H9 (cell line): ENCODE measurements at regions not wholly inside any gene's neighbourhood (a gene's known extent, or its start where the extent isn't known, plus 50 kb on each side); places are given as distances from the start of the nearest gene placed in this dataset.

Experiments used
- DNase-seq: peaks from one replicate; pipeline ENCODE4 v3.0.0-alpha.2; 2017
- H2AFZ ChIP-seq: one replicate; pipeline ENCODE4 v1.6.1; 2013; ENCODE audit warnings: mild to moderate bottlenecking, low read length, control low read depth, moderate library complexity
- H2AK5ac ChIP-seq: 2 replicates; pipeline ENCODE4 v1.6.1; 2013; ENCODE audit warnings: low read length, control low read depth, mixed read lengths; ENCODE audit not compliant: insufficient read length
- H2BK120ac ChIP-seq: one replicate; pipeline ENCODE4 v1.6.1; 2013; ENCODE audit warnings: low read depth, mild to moderate bottlenecking, low read length, control low read depth, inconsistent platforms; ENCODE audit not compliant: poor library complexity, severe bottlenecking
- H2BK12ac ChIP-seq: 2 replicates; pipeline ENCODE4 v1.6.1; 2013; ENCODE audit warnings: low read length, control low read depth, mixed read lengths, low read depth; ENCODE audit not compliant: insufficient read length
- H2BK15ac ChIP-seq: 2 replicates; pipeline ENCODE4 v1.6.1; 2013; ENCODE audit warnings: low read depth, low read length, control low read depth
- H2BK20ac ChIP-seq: one replicate; pipeline ENCODE4 v1.6.1; 2013; ENCODE audit warnings: low read depth, mild to moderate bottlenecking, low read length, control low read depth, inconsistent platforms; ENCODE audit not compliant: poor library complexity, severe bottlenecking
- H2BK5ac ChIP-seq: 2 replicates; pipeline ENCODE4 v1.6.1; 2013; ENCODE audit warnings: low read length, control low read depth, mixed read lengths; ENCODE audit not compliant: insufficient read length
- H3K14ac ChIP-seq: 2 replicates; pipeline ENCODE4 v1.6.1; 2013; ENCODE audit warnings: low read length, control low read depth; ENCODE audit not compliant: insufficient read depth
- H3K18ac ChIP-seq: 2 replicates; pipeline ENCODE4 v1.6.1; 2013; ENCODE audit warnings: low read depth, mild to moderate bottlenecking, mixed read lengths, low read length, control low read depth; ENCODE audit not compliant: insufficient read length
- H3K23ac ChIP-seq: 2 replicates; pipeline ENCODE4 v1.6.1; 2013; ENCODE audit warnings: low read length, control low read depth, mixed read lengths, low read depth; ENCODE audit not compliant: insufficient read length
- H3K23me2 ChIP-seq: 2 replicates; pipeline ENCODE4 v1.6.1; 2013; ENCODE audit warnings: low read depth, mild to moderate bottlenecking, mixed read lengths, low read length, control low read depth; ENCODE audit not compliant: insufficient read length, poor library complexity, severe bottlenecking
- H3K27ac ChIP-seq: 2 replicates; pipeline ENCODE4 v1.5.1; 2013; ENCODE audit warnings: low read length, control low read depth, mixed read lengths, low read depth; ENCODE audit not compliant: insufficient read length
- H3K27me3 ChIP-seq: 2 replicates; pipeline ENCODE4 v1.6.1; 2013; ENCODE audit warnings: low read length, control low read depth, inconsistent platforms; ENCODE audit not compliant: insufficient read depth
- H3K4ac ChIP-seq: 2 replicates; pipeline ENCODE4 v1.6.1; 2013; ENCODE audit warnings: low read depth, mild to moderate bottlenecking, control low read depth, inconsistent platforms, low read length, moderate library complexity
- H3K4me1 ChIP-seq: 2 replicates; pipeline ENCODE4 v1.6.1; 2013; ENCODE audit warnings: low read length, control low read depth, inconsistent platforms; ENCODE audit not compliant: insufficient read depth
- H3K4me2 ChIP-seq: 2 replicates; pipeline ENCODE4 v1.6.1; 2013; ENCODE audit warnings: low read length, control low read depth, mixed read lengths; ENCODE audit not compliant: insufficient read length, insufficient read depth
- H3K56ac ChIP-seq: 2 replicates; pipeline ENCODE4 v1.6.1; 2013; ENCODE audit warnings: low read depth, mild to moderate bottlenecking, mixed read lengths, low read length, control low read depth; ENCODE audit not compliant: insufficient read length
- H3K79me1 ChIP-seq: 2 replicates; pipeline ENCODE4 v1.6.1; 2013; ENCODE audit warnings: low read depth, mild to moderate bottlenecking, moderate library complexity, low read length, control low read depth, inconsistent platforms; ENCODE audit not compliant: insufficient read depth, poor library complexity, severe bottlenecking
- H3K79me2 ChIP-seq: 2 replicates; pipeline ENCODE4 v1.6.1; 2013; ENCODE audit warnings: low read length, control low read depth, inconsistent platforms; ENCODE audit not compliant: insufficient read depth
- H3K9ac ChIP-seq: 2 replicates; pipeline ENCODE4 v1.6.1; 2013; ENCODE audit warnings: low read length, control low read depth, mixed read lengths; ENCODE audit not compliant: insufficient read length; ENCODE audit errors: extremely low read depth
- H3K9me3 ChIP-seq: one replicate; pipeline ENCODE4 v1.6.1; 2013; ENCODE audit warnings: low read depth, low read length, inconsistent platforms; ENCODE audit not compliant: control insufficient read depth
- H3T11ph ChIP-seq: one replicate; pipeline ENCODE4 v1.6.1; 2013; ENCODE audit warnings: mild to moderate bottlenecking, low read length, control low read depth, inconsistent platforms
- H4K20me1 ChIP-seq: one replicate; pipeline ENCODE4 v1.6.1; 2013; ENCODE audit not compliant: control insufficient read depth, insufficient read length, insufficient read depth
- H4K5ac ChIP-seq: 2 replicates; pipeline ENCODE4 v1.6.1; 2013; ENCODE audit warnings: low read depth, mild to moderate bottlenecking, mixed read lengths, low read length, control low read depth; ENCODE audit not compliant: insufficient read length
- H4K8ac ChIP-seq: replicated peaks from 2 replicates; pipeline ENCODE4 v1.6.1; 2013; ENCODE audit warnings: low read length, control low read depth, mixed read lengths, low read depth; ENCODE audit not compliant: insufficient read length
- H4K91ac ChIP-seq: 2 replicates; pipeline ENCODE4 v1.6.1; 2013; ENCODE audit warnings: low read depth, mild to moderate bottlenecking, moderate library complexity, mixed read lengths, low read length, control low read depth; ENCODE audit not compliant: insufficient read length
- H3K27ac Mint-ChIP-seq, 3 experiments: 2 replicates in 2 of 3; 3 replicates in 1 of 3; pipeline ENCODE4 v1.8.0; 2020 to 2021; ENCODE audit warnings: mixed read lengths in 3 of 3, mild to moderate bottlenecking in 1 of 3, moderate library complexity in 1 of 3
- H3K27me3 Mint-ChIP-seq: 2 replicates; pipeline ENCODE4 v1.8.0; 2021; ENCODE audit warnings: low read depth, mild to moderate bottlenecking, moderate library complexity, mixed read lengths
- H3K36me3 Mint-ChIP-seq, 3 experiments: 2 replicates in 2 of 3; 3 replicates in 1 of 3; pipeline ENCODE4 v1.8.0; 2020 to 2021; ENCODE audit warnings: low read depth in 3 of 3, mixed read lengths in 3 of 3; ENCODE audit not compliant: insufficient read depth in 1 of 3
- H3K4me1 Mint-ChIP-seq, 2 experiments: 2 replicates each; pipeline ENCODE4 v1.8.0; 2020; ENCODE audit warnings: mixed read lengths in 2 of 2
- H3K4me3 Mint-ChIP-seq, 2 experiments: 2 replicates in 1 of 2; 3 replicates in 1 of 2; pipeline ENCODE4 v1.8.0; 2020 to 2021; ENCODE audit warnings: mild to moderate bottlenecking in 2 of 2, mixed read lengths in 2 of 2, moderate library complexity in 1 of 2
- H3K9me3 Mint-ChIP-seq, 2 experiments: 2 replicates in 1 of 2; 3 replicates in 1 of 2; pipeline ENCODE4 v1.8.0; 2020; ENCODE audit warnings: mild to moderate bottlenecking in 2 of 2, mixed read lengths in 2 of 2, moderate library complexity in 1 of 2
- CTCF ChIP-seq: fragments of 200-600 bp; sonication (generic); conservative IDR thresholded peaks from 3 replicates; pipeline ENCODE4 v1.8.0; 2021; ENCODE audit warnings: antibody characterized with exemption, mild to moderate bottlenecking
- WGBS: extraction: QIAGEN DNeasy Blood & Tissue Kit; methylation state at CpG from one replicate; pipeline ENCODE4 v1.1.7; 2013; ENCODE audit warnings: missing lambda C conversion rate, low lambda C conversion rate, mixed read lengths; ENCODE audit not compliant: insufficient read length; ENCODE audit errors: extremely low coverage; 5-methylcytosine and 5-hydroxymethylcytosine counted together

DNA sequence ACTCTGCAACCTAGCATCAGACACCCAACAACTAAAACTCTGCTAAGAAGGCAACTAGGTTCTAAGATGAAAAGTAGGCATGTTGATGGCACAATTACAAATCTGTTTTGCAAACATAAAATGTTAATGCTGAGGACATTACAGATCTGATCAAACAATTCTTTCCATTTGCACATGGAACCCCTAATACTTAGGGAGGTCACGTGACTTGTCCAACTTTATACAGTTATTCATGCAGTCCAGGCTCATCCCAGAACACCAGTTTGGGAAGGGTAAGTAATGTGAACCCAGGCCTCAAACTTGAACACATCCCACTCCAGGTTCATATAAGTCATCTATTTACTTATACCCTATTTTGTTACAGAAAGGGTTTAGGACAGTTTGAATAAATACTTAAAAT is 247.2 kb downstream of the HACE1 start:
- no peaks in the 10 kb centered on the region for H3K9me3 Mint-ChIP-seq
- Histone ChIP-seq H3K23me2 (no peaks in the 10 kb centered on the region), H2BK15ac (no peak overlapping the region), H2BK12ac (no peak overlapping the region), H3K14ac (no peak overlapping the region), H4K8ac (no peak overlapping the region), H3K27ac (no peak overlapping the region), H4K20me1 (no peaks in the 10 kb centered on the region), H3K9me3 (no peaks in the 10 kb centered on the region), H3K4ac (no peak overlapping the region), H3K18ac (no peak overlapping the region), H3K27me3 (no peaks in the 10 kb centered on the region), H3K4me1 (0 out of 2 replicates have a peak, but pooled peaks cover 2% of the 10 kb centered on the region), H3K9ac (no peak overlapping the region), H4K5ac (no peak overlapping the region), H3T11ph (no peak overlapping the region), H3K23ac (no peak overlapping the region), H2AFZ (no peak overlapping the region), H4K91ac (no peak overlapping the region), H2BK5ac (no peak overlapping the region), H3K79me1 (no peaks in the 10 kb centered on the region), H2BK20ac (no peak overlapping the region), H3K79me2 (no peaks in the 10 kb centered on the region), H3K4me2 (no peak overlapping the region), H3K56ac (no peak overlapping the region), H2AK5ac (no peak overlapping the region), H2BK120ac (no peak overlapping the region)
- no peak overlapping the region for H3K27ac Mint-ChIP-seq
- DNase-seq: no peak
- TF ChIP-seq CTCF: no peak
- WGBS: no CpG with 5 or more reads among the region's 1 CpG
- H3K36me3 Mint-ChIP-seq: no peaks in the 10 kb centered on the region
- peaks cover 5% of the 10 kb centered on the region in 2 experiments for H3K4me1 Mint-ChIP-seq
- no peaks in the 10 kb centered on the region for H3K27me3 Mint-ChIP-seq
- H3K4me3 Mint-ChIP-seq: no peak overlapping the region
